ENCODE measurements at regions not wholly inside any gene's neighbourhood (a gene's known extent, or its start where the extent isn't known, plus 50 kb on each side); places are given as distances from the start of the nearest gene placed in this dataset.

DNA sequence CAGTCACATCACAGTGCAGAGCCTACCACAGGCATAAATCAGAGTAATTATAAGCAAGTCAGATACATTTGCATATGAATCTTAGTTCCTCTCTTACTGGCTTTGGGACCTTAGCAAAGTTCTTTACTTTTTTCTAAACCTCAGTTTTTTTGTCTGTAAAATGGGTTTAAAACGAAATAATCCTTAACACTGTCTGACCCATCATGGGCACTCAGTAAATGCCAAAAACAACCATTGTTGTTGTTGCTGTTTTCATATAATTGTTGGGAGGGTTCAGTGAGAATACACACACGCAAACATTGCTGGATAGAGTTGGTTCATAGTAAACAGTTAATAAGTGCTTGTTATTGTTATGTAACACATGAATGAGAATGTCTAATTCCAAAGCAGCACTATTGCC lies 184.9 kb downstream of the BLID start:
- WGBS (ENCODE audit: insufficient coverage) = 100% methylated on average over 1 of the region's 2 CpGs
- Mint-ChIP-seq H3K4me1 (no peaks in the 10 kb centered on the region), H3K9me3 (ENCODE audit: insufficient read depth) (no peaks in the 10 kb centered on the region), H3K27me3 (peaks cover 27% of the 10 kb centered on the region), H3K27ac (no peak overlapping the region), H3K4me3 (no peak overlapping the region)
- intact Hi-C loops (cut with micrococcal nuclease) = no loop called here
- H3K4me3 ChIP-seq (ENCODE audit: control extremely low read depth in 1 of 5, extremely low read depth in 1 of 5, insufficient read depth in 1 of 5, low read depth in 2 of 5, low read length in 4 of 5) = no peak overlapping the region
- peaks cover 0 to 3% (median 0%) of the 10 kb centered on the region in 3 donors for H3K9me3 ChIP-seq (ENCODE audit: control extremely low read depth in 1 of 3, control insufficient read depth in 2 of 3, insufficient read depth in 1 of 3, low read length in 2 of 3)
- DNase-seq (no peak), ATAC-seq (ENCODE audit: low read depth) (no peak)
- no peaks in the 10 kb centered on the region for H4K20me1 ChIP-seq (ENCODE audit: control insufficient read depth, insufficient read depth, low read length, poor library complexity, severe bottlenecking)
- H3K4me1 ChIP-seq (ENCODE audit: control insufficient read depth in 2 of 2, insufficient read depth in 2 of 2, low read length in 2 of 2) = peaks cover 9 to 14% of the 10 kb centered on the region in 2 donors
- H3K4me2 ChIP-seq (replicated peaks; ENCODE audit: low read depth, low read length, poor library complexity, severe bottlenecking) = no peak overlapping the region
- peaks cover 0 to 12% (median 3%) of the 10 kb centered on the region in 4 experiments for H3K27me3 ChIP-seq (replicated peaks in 1 of 4; ENCODE audit: control extremely low read depth in 1 of 4, control insufficient read depth in 3 of 4, insufficient read depth in 4 of 4, low read length in 3 of 4)
- H3K79me2 ChIP-seq (ENCODE audit: control insufficient read depth, insufficient read depth, low read length) = no peaks in the 10 kb centered on the region
- no peaks in the 10 kb centered on the region for H3K36me3 ChIP-seq (replicated peaks in 1 of 2; ENCODE audit: control extremely low read depth in 1 of 2, control insufficient read depth in 1 of 2, extremely low read depth in 1 of 2, insufficient read depth in 2 of 2, low read length in 1 of 2)
- TF ChIP-seq, protein P1, sequence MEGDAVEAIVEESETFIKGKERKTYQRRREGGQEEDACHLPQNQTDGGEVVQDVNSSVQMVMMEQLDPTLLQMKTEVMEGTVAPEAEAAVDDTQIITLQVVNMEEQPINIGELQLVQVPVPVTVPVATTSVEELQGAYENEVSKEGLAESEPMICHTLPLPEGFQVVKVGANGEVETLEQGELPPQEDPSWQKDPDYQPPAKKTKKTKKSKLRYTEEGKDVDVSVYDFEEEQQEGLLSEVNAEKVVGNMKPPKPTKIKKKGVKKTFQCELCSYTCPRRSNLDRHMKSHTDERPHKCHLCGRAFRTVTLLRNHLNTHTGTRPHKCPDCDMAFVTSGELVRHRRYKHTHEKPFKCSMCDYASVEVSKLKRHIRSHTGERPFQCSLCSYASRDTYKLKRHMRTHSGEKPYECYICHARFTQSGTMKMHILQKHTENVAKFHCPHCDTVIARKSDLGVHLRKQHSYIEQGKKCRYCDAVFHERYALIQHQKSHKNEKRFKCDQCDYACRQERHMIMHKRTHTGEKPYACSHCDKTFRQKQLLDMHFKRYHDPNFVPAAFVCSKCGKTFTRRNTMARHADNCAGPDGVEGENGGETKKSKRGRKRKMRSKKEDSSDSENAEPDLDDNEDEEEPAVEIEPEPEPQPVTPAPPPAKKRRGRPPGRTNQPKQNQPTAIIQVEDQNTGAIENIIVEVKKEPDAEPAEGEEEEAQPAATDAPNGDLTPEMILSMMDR (IDR thresholded peaks at IDR 0.05) = no peak
- no peak for TF ChIP-seq EZH2 (IDR thresholded peaks at IDR 0.05; ENCODE audit: borderline replicate concordance, insufficient read depth, low read depth, low read length, poor library complexity, severe bottlenecking)
- no peak overlapping the region for H2AFZ ChIP-seq (ENCODE audit: insufficient read depth, low read depth, low read length, poor library complexity, severe bottlenecking)
- CTCF ChIA-PET = no interaction called here
- H3K9ac ChIP-seq (ENCODE audit: low read length) = no peak overlapping the region
- H3K27ac ChIP-seq (ENCODE audit: low read length in 2 of 2) = no peak overlapping the region
- POLR2A ChIA-PET = no interaction called here

DNA sequence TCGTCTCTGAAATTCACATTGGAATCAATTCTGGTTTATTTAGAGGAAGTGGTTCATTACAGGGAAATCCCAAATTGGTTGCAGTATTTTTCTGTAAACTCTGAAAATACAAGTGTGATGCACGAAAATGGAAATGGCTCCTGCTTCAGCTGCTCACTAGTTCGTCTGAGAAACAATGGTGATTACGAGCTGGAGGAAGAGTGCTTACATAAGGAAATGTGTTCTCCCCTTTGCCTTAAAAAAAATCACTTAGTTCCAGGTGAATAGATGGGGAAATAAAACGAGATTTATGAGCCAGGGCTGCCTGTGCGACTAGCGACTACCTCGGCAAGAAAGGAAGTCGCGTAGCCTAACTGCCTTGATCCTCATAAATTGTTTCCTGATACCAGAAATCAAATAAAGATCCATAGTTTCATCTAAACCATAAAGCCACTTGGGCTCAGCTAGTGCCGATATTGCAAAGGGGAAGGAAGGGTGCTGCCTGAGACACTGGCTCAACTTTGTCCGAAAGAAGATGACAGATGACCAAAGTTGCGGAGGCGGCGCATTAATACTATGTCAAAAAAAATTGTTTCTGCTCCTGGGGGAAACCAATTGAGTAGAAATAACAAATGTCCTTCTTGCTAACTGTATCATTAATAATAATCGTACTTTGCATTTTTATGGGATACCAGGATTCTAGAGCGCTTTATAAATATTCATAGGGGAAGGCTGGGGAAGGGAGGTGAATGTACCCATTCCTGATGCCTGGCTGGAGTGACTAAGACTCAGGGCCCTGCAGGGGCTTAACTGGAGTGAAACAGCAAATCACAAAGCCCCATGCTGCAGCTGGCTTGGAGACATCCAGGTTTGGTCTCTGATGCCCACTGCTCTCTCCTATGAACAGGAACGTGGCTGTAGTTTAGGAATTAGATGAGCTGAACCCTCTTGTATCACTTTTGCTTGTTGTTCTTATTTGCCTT lies 185.7 kb downstream of the BLID start:
- Mint-ChIP-seq H3K27me3 (peaks cover 27% of the 10 kb centered on the region), H3K4me1 (no peaks in the 10 kb centered on the region), H3K4me3 (no peak overlapping the region), H3K27ac (no peak overlapping the region), H3K9me3 (ENCODE audit: insufficient read depth) (no peaks in the 10 kb centered on the region)
- peak overlapping the region; percentile 72 for H3K4me2 ChIP-seq (replicated peaks; ENCODE audit: low read depth, low read length, poor library complexity, severe bottlenecking)
- H3K9ac ChIP-seq (ENCODE audit: low read length) = peak overlapping the region; percentile 52
- no peaks in the 10 kb centered on the region for H4K20me1 ChIP-seq (ENCODE audit: control insufficient read depth, insufficient read depth, low read length, poor library complexity, severe bottlenecking)
- no peaks in the 10 kb centered on the region for H3K79me2 ChIP-seq (ENCODE audit: control insufficient read depth, insufficient read depth, low read length)
- peaks cover 0 to 12% (median 3%) of the 10 kb centered on the region in 4 experiments for H3K27me3 ChIP-seq (replicated peaks in 1 of 4; ENCODE audit: control extremely low read depth in 1 of 4, control insufficient read depth in 3 of 4, insufficient read depth in 4 of 4, low read length in 3 of 4)
- no peak for TF ChIP-seq EZH2 (IDR thresholded peaks at IDR 0.05; ENCODE audit: borderline replicate concordance, insufficient read depth, low read depth, low read length, poor library complexity, severe bottlenecking)
- TF ChIP-seq, protein P1 (IDR thresholded peaks at IDR 0.05) = no peak
- H3K36me3 ChIP-seq (replicated peaks in 1 of 2; ENCODE audit: control extremely low read depth in 1 of 2, control insufficient read depth in 1 of 2, extremely low read depth in 1 of 2, insufficient read depth in 2 of 2, low read length in 1 of 2) = no peaks in the 10 kb centered on the region
- ATAC-seq (ENCODE audit: low read depth) = no peak
- H3K4me1 ChIP-seq (ENCODE audit: control insufficient read depth in 2 of 2, insufficient read depth in 2 of 2, low read length in 2 of 2) = peaks cover 9 to 14% of the 10 kb centered on the region in 2 donors
- ChIA-PET POLR2A (no interaction called here), CTCF (interaction anchor here (1.2 kb wide), 1 partner anchor 275 kb away, joined by 3 read pairs; no protein-coding TSS in a partner anchor)
- 3% methylated on average over 6 of the region's 18 CpGs for WGBS (ENCODE audit: insufficient coverage)
- peak overlapping the region in 4 of 5 experiments; percentile 25 to 50 (median 41) for H3K4me3 ChIP-seq (ENCODE audit: control extremely low read depth in 1 of 5, extremely low read depth in 1 of 5, insufficient read depth in 1 of 5, low read depth in 2 of 5, low read length in 4 of 5)
- H3K27ac ChIP-seq (ENCODE audit: low read length in 2 of 2) = no peak overlapping the region
- H3K9me3 ChIP-seq (ENCODE audit: control extremely low read depth in 1 of 3, control insufficient read depth in 2 of 3, insufficient read depth in 1 of 3, low read length in 2 of 3) = no peaks in the 10 kb centered on the region
- peak overlapping the region; percentile 39 for H2AFZ ChIP-seq (ENCODE audit: insufficient read depth, low read depth, low read length, poor library complexity, severe bottlenecking)
- DNase-seq = peak; percentile 44
- intact Hi-C loops (cut with micrococcal nuclease) = no loop called here
